ENCODE measurements at regions not wholly inside any gene's neighbourhood (a gene's known extent, or its start where the extent isn't known, plus 50 kb on each side); places are given as distances from the start of the nearest gene placed in this dataset.
A peak's percentile ranks its signal among the peaks of the same experiment; 100 is the strongest.

GRCh38 chr4:79042079-79042674 lies 102.9 kb upstream of the PAQR3 start:
- no peak for DNase-seq (ENCODE audit: extremely low read depth, insufficient read length)
- no peak overlapping the region for H3K4me3 ChIP-seq (replicated peaks; ENCODE audit: low read depth, low read length)
- TF ChIP-seq CTCF (IDR thresholded peaks at IDR 0.05; ENCODE audit: insufficient read depth, low read length, poor library complexity, severe bottlenecking) = peak; percentile 43
- no peaks in the 10 kb centered on the region for H3K36me3 ChIP-seq (ENCODE audit: control insufficient read depth, insufficient read depth, low read length)
- no peaks in the 10 kb centered on the region for H3K27me3 ChIP-seq (replicated peaks; ENCODE audit: control insufficient read depth, insufficient read depth, low read length)

- Histone ChIP-seq H3K36me3 (ENCODE audit: control insufficient read depth, insufficient read depth, low read length) (no peaks in the 10 kb centered on the region), H3K27me3 (replicated peaks; ENCODE audit: control insufficient read depth, insufficient read depth, low read length) (no peaks in the 10 kb centered on the region), H3K4me3 (replicated peaks; ENCODE audit: low read depth, low read length) (no peak overlapping the region)
- DNase-seq (ENCODE audit: extremely low read depth, insufficient read length) = no peak
- TF ChIP-seq CTCF (IDR thresholded peaks at IDR 0.05; ENCODE audit: insufficient read depth, low read length, poor library complexity, severe bottlenecking) = no peak
Observed at GRCh38 chr4:79034544-79034943, 95.3 kb upstream of the PAQR3 start.

GRCh38 chr4:79030973-79031372 lies 91.7 kb upstream of the PAQR3 start:
- TF ChIP-seq CTCF (IDR thresholded peaks at IDR 0.05; ENCODE audit: insufficient read depth, low read length, poor library complexity, severe bottlenecking) = no peak
- H3K36me3 ChIP-seq (ENCODE audit: control insufficient read depth, insufficient read depth, low read length) = no peaks in the 10 kb centered on the region
- no peak for DNase-seq (ENCODE audit: extremely low read depth, insufficient read length)
- no peaks in the 10 kb centered on the region for H3K27me3 ChIP-seq (replicated peaks; ENCODE audit: control insufficient read depth, insufficient read depth, low read length)
- no peak overlapping the region for H3K4me3 ChIP-seq (replicated peaks; ENCODE audit: low read depth, low read length)

- TF ChIP-seq CTCF (IDR thresholded peaks at IDR 0.05; ENCODE audit: insufficient read depth, low read length, poor library complexity, severe bottlenecking) = no peak
- DNase-seq (ENCODE audit: extremely low read depth, insufficient read length) = no peak
- Histone ChIP-seq H3K27me3 (replicated peaks; ENCODE audit: control insufficient read depth, insufficient read depth, low read length) (no peaks in the 10 kb centered on the region), H3K4me3 (replicated peaks; ENCODE audit: low read depth, low read length) (no peak overlapping the region), H3K36me3 (ENCODE audit: control insufficient read depth, insufficient read depth, low read length) (no peaks in the 10 kb centered on the region)
Observed at GRCh38 chr4:79027656-79028055, 88.4 kb upstream of the PAQR3 start.

- no peak for DNase-seq (ENCODE audit: extremely low read depth, insufficient read length)
- no peaks in the 10 kb centered on the region for H3K36me3 ChIP-seq (ENCODE audit: control insufficient read depth, insufficient read depth, low read length)
- H3K27me3 ChIP-seq (replicated peaks; ENCODE audit: control insufficient read depth, insufficient read depth, low read length) = no peaks in the 10 kb centered on the region
- H3K4me3 ChIP-seq (replicated peaks; ENCODE audit: low read depth, low read length) = no peak overlapping the region
- no peak for TF ChIP-seq CTCF (IDR thresholded peaks at IDR 0.05; ENCODE audit: insufficient read depth, low read length, poor library complexity, severe bottlenecking)
Observed at GRCh38 chr4:79025170-79025569, 85.9 kb upstream of the PAQR3 start.
